ENCODE measurements at regions not wholly inside any gene's neighbourhood (a gene's known extent, or its start where the extent isn't known, plus 50 kb on each side); places are given as distances from the start of the nearest gene placed in this dataset.

DNA sequence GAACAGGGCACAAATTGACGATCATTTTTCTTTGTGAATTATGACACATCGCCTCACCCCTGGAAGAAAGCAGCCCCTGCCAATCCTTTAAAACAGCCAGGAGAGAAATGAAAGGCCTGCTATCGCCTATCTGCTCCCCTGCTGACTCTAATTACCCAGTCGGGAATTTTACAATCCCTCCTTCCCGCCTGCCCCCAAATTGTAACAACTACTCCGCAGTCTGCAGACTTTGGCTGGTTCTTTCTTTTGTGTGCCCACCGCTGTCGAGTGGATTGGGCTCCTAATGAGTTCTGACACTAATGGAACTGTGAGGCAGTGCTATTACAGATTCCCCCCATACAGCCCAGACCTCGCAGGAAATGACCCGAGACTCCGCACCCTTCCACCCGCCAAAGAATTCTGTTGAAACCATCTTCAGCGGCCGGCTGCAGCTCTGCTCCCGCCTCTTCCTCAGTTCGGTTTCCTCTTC, 281.2 kb upstream of the PARD3B start:
- TF ChIP-seq POLR2AphosphoS5 (IDR thresholded peaks at IDR 0.05) (no peak), POLR2A (IDR thresholded peaks at IDR 0.05) (no peak)
- TF ChIP-seq, protein P1, sequence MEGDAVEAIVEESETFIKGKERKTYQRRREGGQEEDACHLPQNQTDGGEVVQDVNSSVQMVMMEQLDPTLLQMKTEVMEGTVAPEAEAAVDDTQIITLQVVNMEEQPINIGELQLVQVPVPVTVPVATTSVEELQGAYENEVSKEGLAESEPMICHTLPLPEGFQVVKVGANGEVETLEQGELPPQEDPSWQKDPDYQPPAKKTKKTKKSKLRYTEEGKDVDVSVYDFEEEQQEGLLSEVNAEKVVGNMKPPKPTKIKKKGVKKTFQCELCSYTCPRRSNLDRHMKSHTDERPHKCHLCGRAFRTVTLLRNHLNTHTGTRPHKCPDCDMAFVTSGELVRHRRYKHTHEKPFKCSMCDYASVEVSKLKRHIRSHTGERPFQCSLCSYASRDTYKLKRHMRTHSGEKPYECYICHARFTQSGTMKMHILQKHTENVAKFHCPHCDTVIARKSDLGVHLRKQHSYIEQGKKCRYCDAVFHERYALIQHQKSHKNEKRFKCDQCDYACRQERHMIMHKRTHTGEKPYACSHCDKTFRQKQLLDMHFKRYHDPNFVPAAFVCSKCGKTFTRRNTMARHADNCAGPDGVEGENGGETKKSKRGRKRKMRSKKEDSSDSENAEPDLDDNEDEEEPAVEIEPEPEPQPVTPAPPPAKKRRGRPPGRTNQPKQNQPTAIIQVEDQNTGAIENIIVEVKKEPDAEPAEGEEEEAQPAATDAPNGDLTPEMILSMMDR (IDR thresholded peaks at IDR 0.05): no peak

All from prostate gland (tissue), 2 donors.